ENCODE measurements at regions not wholly inside any gene's neighbourhood (a gene's known extent, or its start where the extent isn't known, plus 50 kb on each side); places are given as distances from the start of the nearest gene placed in this dataset.

GRCh38 chr22:34801221-34801620 lies 264.7 kb upstream of the ISX start:
- TF ChIP-seq CTCF (IDR thresholded peaks at IDR 0.05) (no peak), POLR2A (IDR thresholded peaks at IDR 0.05) (no peak)
